Spleen (tissue), 11 donors: ENCODE measurements at regions not wholly inside any gene's neighbourhood (a gene's known extent, or its start where the extent isn't known, plus 50 kb on each side); places are given as distances from the start of the nearest gene placed in this dataset.

ENCODE experiments used
- DNase-seq: peaks from one replicate; pipeline ENCODE4 v3.0.0-alpha.2; 2020
- H3K27ac ChIP-seq, 8 donors: fragments of 200-600 bp; sonication (generic) in 7 of 8; 1 replicate in 4 of 8; 2 replicates in 4 of 8; pipeline versions ENCODE4 v1.5.0 to v1.8.0; 2016 to 2021; ENCODE audit warnings: inconsistent platforms in 4 of 8, mild to moderate bottlenecking in 4 of 8, moderate library complexity in 1 of 8
- H3K27me3 ChIP-seq, 7 donors: fragments of 200-600 bp; sonication (generic) in 6 of 7; replicated peaks in 1 of 7; 1 replicate in 4 of 7; 2 replicates in 3 of 7; pipeline versions ENCODE4 v1.5.0 to v1.8.0; 2016 to 2021; ENCODE audit warnings: inconsistent platforms in 3 of 7, mild to moderate bottlenecking in 1 of 7
- H3K36me3 ChIP-seq, 6 donors: fragments of 200-600 bp; sonication (generic) in 5 of 6; 1 replicate in 4 of 6; 2 replicates in 2 of 6; pipeline versions ENCODE4 v1.5.0 to v1.8.0; 2016 to 2021; ENCODE audit warnings: inconsistent platforms in 2 of 6
- H3K4me1 ChIP-seq, 6 donors: fragments of 200-600 bp; sonication (generic) in 5 of 6; 1 replicate in 3 of 6; 2 replicates in 3 of 6; pipeline versions ENCODE4 v1.5.0 to v1.8.0; 2016 to 2021; ENCODE audit warnings: inconsistent platforms in 3 of 6
- H3K4me3 ChIP-seq, 8 donors: fragments of 200-600 bp; sonication (generic) in 7 of 8; 1 replicate in 4 of 8; 2 replicates in 4 of 8; pipeline versions ENCODE4 v1.5.0 to v1.8.0; 2016 to 2021; ENCODE audit warnings: inconsistent platforms in 4 of 8, mild to moderate bottlenecking in 4 of 8, moderate library complexity in 2 of 8
- H3K9me3 ChIP-seq, 8 donors: fragments of 200-600 bp; sonication (generic) in 7 of 8; 1 replicate in 4 of 8; 2 replicates in 4 of 8; pipeline versions ENCODE4 v1.5.0 to v1.8.0; 2016 to 2021; ENCODE audit warnings: inconsistent platforms in 4 of 8
- CTCF ChIP-seq, 11 experiments: fragments of 200-600 bp in 7 of 11; fragments of 450-650 bp in 4 of 11; sonication (generic) in 4 of 11; IDR thresholded peaks in 8 of 11; conservative IDR thresholded peaks in 3 of 11; 1 replicate in 7 of 11; 2 replicates in 4 of 11; pipeline versions ENCODE4 v1.4.0 to v1.8.0; 2016 to 2021; ENCODE audit warnings: antibody characterized with exemption in 11 of 11, inconsistent platforms in 4 of 11, mild to moderate bottlenecking in 1 of 11
- POLR2A ChIP-seq, 3 donors: fragments of 450-650 bp; IDR thresholded peaks; one replicate each; pipeline ENCODE4 v1.5.1; 2017; ENCODE audit warnings: antibody characterized with exemption in 3 of 3, mild to moderate bottlenecking in 1 of 3
- POLR2AphosphoS5 ChIP-seq, 3 donors: sonication (generic); formaldehyde crosslinking; IDR thresholded peaks; one replicate each; pipeline ENCODE4 v1.5.1; 2017; ENCODE audit warnings: antibody characterized with exemption in 3 of 3
- WGBS, 5 donors: extraction: QIAGEN DNeasy Blood & Tissue Kit in 3 of 5; methylation state at CpG; one replicate each; pipeline versions ENCODE4 v1.1.5 to v1.1.7; 2013 to 2018; 5-methylcytosine and 5-hydroxymethylcytosine counted together
- intact Hi-C: fragments of 100-400 bp; cut with DNase I; formaldehyde crosslinking; loops from one replicate; pipeline ENCODE4 v1.15.0; 2023; ENCODE audit warnings: low total_unique reads
- donor health status: healthy with polysubstance abuse.
- donor health status: DM: no; HTN: no; CAD: no; lungs with moderate emphysema.
- donor health status: DM: no; HTN: no; CAD: no.
- donor health status: Bipolar disorder and iron deficiency.
- donor health status: healthy.
- donor health status: DM: no; HTN: no; CAD: no.
- donor health status: DM: yes; HTN: yes; CAD: no.

DNA sequence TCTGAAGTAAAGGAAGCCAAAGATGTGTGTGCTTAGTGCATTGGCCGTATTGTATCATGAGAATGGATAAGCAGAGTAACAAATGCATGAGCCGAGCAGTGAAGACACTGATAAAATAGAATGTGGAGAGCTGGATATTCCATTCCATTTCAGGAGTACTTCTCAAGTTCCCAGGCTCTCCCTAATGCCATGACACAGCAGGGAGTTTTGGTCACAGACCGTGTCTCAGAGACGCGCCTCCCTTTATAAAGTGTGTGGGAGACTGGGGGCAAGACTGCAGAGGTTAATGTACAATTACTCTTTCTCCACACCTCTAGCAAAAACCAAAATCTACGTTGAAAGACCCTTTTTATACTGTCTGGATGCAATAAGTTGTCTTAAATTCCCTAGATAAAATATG lies 575.6 kb downstream of the EFNB2 start:
- 83 to 89% (median 88%) methylated on average over 6 of the region's 6 CpGs for WGBS, 5 donors
- DNase-seq, result no peak
- TF ChIP-seq POLR2AphosphoS5 (IDR thresholded peaks at IDR 0.05) (no peak), POLR2A (IDR thresholded peaks at IDR 0.05) (no peak), CTCF (IDR thresholded peaks at IDR 0.05 in 8 of 11, conservative IDR thresholded peaks at IDR 0.05 in 3 of 11) (no peak)
- Histone ChIP-seq H3K4me1 (no peaks in the 10 kb centered on the region), H3K9me3 (no peaks in the 10 kb centered on the region), H3K36me3 (no peaks in the 10 kb centered on the region), H3K27ac (no peak overlapping the region), H3K27me3 (no peaks in the 10 kb centered on the region), H3K4me3 (no peak overlapping the region)
- intact Hi-C loops, result no loop called here

DNA sequence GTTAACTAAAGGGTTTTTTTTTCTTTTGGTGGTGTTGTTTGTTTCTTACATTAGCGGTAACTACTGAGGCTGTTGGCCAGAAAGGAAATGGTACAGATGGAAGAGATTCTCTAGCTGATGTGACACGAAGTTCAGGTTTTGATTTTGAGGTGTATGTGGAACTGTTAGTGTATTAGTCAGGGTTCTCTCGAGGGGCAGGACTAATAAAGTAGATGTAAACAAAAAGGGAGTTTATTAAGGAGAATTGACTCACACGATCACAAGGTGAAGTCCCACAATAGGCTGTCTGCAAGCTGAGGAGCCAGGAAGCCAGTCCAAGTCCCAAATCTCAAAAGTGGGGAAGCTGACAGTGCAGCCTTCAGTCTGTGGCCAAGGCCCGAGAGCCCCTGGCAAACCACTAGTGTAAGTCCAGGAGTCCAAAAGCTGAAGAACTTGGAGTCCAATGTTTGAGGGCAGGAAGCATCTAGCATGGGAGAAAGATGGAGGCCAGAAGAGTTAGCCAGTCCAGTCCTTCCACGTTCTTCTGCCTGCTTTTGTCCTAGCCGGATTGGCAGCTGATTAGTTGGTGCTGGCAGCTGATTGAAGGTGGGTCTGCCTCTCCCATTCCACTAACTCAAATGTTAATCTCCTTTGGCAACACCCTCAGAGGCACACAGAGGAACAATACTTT lies 577.6 kb downstream of the EFNB2 start:
- no peak for TF ChIP-seq CTCF (IDR thresholded peaks at IDR 0.05 in 8 of 11, conservative IDR thresholded peaks at IDR 0.05 in 3 of 11)
- no peak for TF ChIP-seq POLR2AphosphoS5 (IDR thresholded peaks at IDR 0.05)
- no peak for TF ChIP-seq POLR2A (IDR thresholded peaks at IDR 0.05)
- no peak for DNase-seq
- intact Hi-C loops, result no loop called here
- Histone ChIP-seq H3K4me1 (no peaks in the 10 kb centered on the region), H3K36me3 (no peaks in the 10 kb centered on the region), H3K9me3 (peaks cover 0 to 3% (median 0%) of the 10 kb centered on the region in 8 donors), H3K4me3 (no peak overlapping the region), H3K27ac (no peak overlapping the region), H3K27me3 (no peaks in the 10 kb centered on the region)
- 66 to 90% (median 74%) methylated on average over 7 of the region's 7 CpGs for WGBS, 5 donors

DNA sequence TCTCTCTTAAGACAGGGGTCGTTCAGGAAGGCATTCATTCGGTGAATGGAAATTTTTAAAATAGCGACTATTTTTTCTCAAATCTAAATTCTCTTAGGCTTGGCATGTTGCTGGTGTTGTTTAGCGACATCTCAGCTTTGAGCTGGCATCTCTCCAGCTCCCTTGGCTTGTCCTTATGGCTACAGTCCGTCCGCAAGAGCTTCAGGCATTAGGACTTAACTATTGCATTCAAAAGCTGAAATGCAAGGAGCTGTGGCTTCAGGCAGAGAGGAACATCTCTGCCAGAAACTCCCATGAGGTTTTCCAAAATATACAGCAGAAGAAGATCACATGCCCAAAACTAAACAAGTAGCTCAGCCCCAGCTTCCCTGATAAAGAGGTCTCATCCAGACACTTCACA lies 578.5 kb downstream of the EFNB2 start:
- DNase-seq, result no peak
- Histone ChIP-seq H3K36me3 (no peaks in the 10 kb centered on the region), H3K4me3 (no peak overlapping the region), H3K9me3 (peaks cover 0 to 3% (median 0%) of the 10 kb centered on the region in 8 donors), H3K27ac (no peak overlapping the region), H3K27me3 (no peaks in the 10 kb centered on the region), H3K4me1 (no peaks in the 10 kb centered on the region)
- intact Hi-C loops, result no loop called here
- whole genome bisulfite sequencing, 5 donors, result 76 to 93% (median 85%) methylated on average over 6 of the region's 6 CpGs
- TF ChIP-seq POLR2A (IDR thresholded peaks at IDR 0.05), result no peak
- no peak for TF ChIP-seq CTCF (IDR thresholded peaks at IDR 0.05 in 8 of 11, conservative IDR thresholded peaks at IDR 0.05 in 3 of 11)
- TF ChIP-seq POLR2AphosphoS5 (IDR thresholded peaks at IDR 0.05), result no peak

GRCh38 chr13:105952973-105953290 lies 582.5 kb downstream of the EFNB2 start:
- Histone ChIP-seq H3K9me3 (peaks cover 0 to 3% (median 0%) of the 10 kb centered on the region in 8 donors), H3K27ac (no peak overlapping the region), H3K4me3 (no peak overlapping the region), H3K36me3 (no peaks in the 10 kb centered on the region), H3K4me1 (no peaks in the 10 kb centered on the region), H3K27me3 (no peaks in the 10 kb centered on the region)
- intact Hi-C loops, result no loop called here
- no peak for DNase-seq
- TF ChIP-seq CTCF (IDR thresholded peaks at IDR 0.05 in 8 of 11, conservative IDR thresholded peaks at IDR 0.05 in 3 of 11), result no peak
- no peak for TF ChIP-seq POLR2AphosphoS5 (IDR thresholded peaks at IDR 0.05)
- 69 to 75% (median 71%) methylated on average over 3 of the region's 3 CpGs for WGBS, 5 donors
